GM18519 (cell line): ENCODE measurements at regions not wholly inside any gene's neighbourhood (a gene's known extent, or its start where the extent isn't known, plus 50 kb on each side); places are given as distances from the start of the nearest gene placed in this dataset.

Source experiments
- ATAC-seq: cut with Tn5 transposase; IDR thresholded peaks from one replicate; pipeline ENCODE4 v1.9.1; 2021; ENCODE audit warnings: mild to moderate bottlenecking, moderate library complexity; ENCODE audit not compliant: unreplicated experiment, low FRiP score

- no peak for ATAC-seq
Measured at GRCh38 chr18:73662421-73662820, 485.2 kb downstream of the FBXO15 start.

DNA sequence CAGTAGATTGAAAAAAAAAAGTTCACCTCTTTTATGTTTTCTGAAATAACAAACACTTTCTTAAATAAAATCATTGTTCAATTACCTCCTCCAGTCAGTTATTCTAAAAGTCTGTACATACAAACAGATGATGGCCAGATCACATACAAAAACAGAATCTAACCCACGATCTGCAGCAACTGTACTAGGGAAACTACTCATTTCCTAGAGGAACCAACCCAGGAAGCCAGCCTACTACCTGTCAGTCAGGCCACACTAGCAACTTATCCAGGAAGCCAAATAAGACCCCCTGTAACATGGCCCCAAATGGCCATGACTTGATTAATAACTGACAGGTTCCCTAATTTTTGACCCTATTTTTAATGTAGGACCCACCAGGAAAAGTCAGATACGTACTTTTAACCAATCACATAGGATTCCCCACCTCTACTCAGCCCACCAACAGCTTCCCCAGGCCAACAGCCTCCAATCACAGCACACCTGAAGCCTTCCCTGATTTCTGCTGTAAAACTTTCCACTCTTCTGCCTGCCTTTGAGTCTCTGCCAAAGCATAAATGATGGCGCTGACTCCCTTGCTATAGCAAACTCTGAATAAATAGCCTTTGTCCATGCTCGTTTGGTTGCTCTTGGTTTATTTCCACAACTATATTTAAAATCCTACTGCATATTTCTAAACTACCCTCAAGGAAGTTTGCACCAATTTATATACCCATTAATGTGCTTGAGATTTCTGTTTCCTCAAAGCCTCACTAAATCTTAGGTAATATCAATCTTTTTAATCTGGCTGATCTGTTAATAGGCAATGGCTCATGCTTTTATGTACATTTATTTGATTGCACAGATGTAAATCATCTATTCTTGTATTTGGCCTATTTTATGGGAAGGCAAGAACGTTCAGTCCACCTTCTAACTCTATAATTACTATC, 486.4 kb downstream of the FBXO15 start:
- no peak for ATAC-seq

GRCh38 chr18:73656691-73657090, 490.9 kb downstream of the FBXO15 start:
- ATAC-seq, result no peak

- no peak for ATAC-seq
Measured at GRCh38 chr18:73653827-73654226, 493.8 kb downstream of the FBXO15 start.

DNA sequence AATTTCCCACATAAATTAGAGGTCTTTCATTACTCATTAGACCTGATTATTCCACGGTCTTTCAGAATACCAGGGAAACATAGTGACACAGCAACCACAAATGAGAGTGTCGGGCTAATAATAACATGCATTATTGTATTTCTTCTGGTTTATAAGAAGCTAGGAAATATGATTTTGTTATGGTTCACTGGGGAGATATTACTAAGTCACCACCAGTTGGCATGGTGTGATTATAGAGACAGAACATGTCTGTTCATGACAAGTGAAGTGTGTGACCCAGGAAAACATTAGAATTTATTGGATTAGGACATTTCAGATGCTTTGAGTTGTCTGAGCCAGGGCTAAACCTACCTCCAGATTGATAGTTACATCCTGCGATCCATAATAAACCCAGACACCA, 494.4 kb downstream of the FBXO15 start:
- ATAC-seq, result no peak

GRCh38 chr18:73647391-73647790, 500.2 kb downstream of the FBXO15 start:
- ATAC-seq, result no peak

- ATAC-seq, result no peak
Measured at GRCh38 chr18:73646772-73647171, 500.9 kb downstream of the FBXO15 start.

GRCh38 chr18:73646196-73646595, 501.4 kb downstream of the FBXO15 start:
- no peak for ATAC-seq

DNA sequence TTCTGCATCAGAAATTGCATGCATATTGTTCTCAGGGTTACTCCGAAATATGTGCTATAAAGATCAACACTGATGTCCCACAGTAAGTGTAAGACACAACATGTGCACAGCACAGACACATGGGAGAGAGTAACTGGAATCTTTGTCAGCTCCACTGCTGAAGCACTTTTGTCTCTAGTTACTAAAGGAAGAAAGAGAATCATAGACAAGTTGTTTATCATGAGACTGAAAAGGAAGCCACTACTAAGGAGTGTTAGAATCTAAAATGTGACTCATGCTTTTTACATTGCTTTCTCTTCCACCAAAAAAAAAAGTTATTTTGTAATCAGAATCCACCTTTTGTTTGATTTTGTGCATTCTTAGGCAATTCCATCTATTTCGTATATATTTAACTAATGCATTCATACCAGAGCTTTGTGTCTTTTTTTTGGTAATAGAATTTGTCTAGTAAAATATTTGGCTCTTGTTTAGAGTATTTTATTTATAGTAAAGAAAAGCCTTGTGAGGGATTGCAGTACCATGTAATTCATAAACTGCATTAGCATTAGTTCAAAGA, 502.4 kb downstream of the FBXO15 start:
- no peak for ATAC-seq

GRCh38 chr18:73639788-73640187, 507.8 kb downstream of the FBXO15 start:
- ATAC-seq, result no peak

DNA sequence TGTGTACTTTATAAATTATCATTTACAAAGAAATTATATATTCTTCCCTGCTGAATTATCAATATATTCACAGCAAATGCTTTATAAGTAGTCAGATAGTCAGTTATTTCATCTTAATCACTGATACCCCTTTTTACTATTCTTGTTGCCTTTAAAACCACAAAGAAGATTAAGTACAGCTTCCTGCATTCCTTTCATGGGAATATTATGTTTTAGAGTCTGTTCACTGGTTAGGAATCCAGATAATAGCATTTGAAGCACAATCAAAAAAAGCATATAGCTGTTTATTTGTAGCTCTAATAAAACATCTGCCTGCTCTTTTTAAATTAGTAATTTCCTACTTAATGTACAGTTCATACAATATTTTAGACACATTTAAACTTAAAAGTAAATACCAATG, 508.9 kb downstream of the FBXO15 start:
- no peak for ATAC-seq

DNA sequence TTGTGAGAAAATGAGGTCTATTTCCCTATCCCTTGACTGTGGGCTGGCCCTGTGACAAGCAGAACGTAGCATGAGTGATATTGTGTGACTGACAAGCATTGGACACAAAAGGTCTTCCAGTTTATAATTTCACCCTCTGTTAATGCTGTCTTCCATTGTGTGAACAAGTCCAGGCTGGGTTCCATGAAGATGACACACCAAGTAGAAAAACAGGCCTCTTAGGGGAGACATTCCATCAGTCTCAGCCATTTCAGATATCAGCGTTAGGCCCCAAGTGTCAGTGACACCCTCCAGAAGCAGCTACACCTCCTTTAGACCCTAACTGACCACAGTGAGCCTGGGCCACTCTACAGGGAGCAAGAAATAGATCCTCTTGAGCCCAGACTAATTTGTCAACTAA, 511.3 kb downstream of the FBXO15 start:
- no peak for ATAC-seq

DNA sequence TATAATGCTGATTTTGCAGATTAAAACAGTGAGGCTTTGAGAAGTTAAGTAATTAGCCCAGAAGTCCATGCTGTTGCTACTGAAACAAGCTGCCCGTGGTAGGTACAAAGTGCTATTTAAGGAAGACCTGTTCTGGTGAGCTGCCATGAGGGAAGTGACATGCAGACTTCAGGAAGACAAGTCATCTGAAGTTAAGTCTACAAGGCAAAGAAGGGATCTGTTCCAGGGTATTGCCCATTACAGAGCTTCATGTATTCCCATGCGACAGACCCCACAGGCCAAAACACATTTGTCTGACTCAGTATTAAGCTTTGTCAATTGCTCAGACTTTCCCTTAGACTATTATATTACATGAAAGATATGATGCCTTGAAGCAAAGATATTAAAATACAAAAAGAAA, 520.8 kb downstream of the FBXO15 start:
- ATAC-seq, result no peak

- no peak for ATAC-seq
Measured at GRCh38 chr18:73626221-73626620, 521.4 kb downstream of the FBXO15 start.

DNA sequence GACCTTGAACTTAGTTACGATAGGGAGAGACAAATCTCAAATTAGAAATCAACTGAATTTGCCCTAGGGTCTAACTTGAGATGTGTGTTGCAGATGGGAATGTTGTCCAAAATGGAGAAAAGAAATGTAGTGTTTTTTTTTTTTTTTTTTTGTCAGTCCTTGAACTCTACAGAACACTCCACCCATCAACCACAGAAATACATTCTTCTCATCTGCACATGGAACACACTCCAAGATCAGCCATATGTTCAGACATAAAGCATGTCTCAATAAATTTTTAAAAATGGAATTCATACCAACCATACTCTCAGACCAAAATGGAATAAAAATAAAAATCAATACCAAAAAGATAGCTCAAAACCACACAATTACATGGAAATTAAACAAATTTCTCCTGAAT, 526.5 kb downstream of the FBXO15 start:
- no peak for ATAC-seq

DNA sequence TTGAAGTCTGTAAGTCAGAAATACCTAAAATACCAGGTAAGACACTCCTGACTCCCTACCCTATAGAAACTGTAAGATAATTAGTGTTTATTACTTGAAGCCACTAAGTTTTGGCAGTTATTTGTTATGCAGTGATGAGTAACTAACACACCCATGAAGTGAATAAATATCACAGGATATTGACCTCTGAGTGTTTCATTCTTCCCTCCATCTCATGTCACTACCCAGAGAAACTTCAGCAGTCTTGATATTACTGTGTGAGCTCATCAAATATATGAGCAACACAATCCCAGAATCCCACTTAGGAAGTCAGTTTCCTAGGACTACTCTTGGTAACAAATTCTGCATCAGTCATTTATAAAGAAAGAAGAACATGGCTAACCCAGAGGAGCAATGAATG, 529.7 kb downstream of the FBXO15 start:
- no peak for ATAC-seq

- no peak for ATAC-seq
Measured at GRCh38 chr18:73615506-73615905, 532.1 kb downstream of the FBXO15 start.

- ATAC-seq, result no peak
Measured at GRCh38 chr18:73614812-73615211, 532.8 kb downstream of the FBXO15 start.

- no peak for ATAC-seq
Measured at GRCh38 chr18:73613706-73614340, 533.8 kb downstream of the FBXO15 start.

DNA sequence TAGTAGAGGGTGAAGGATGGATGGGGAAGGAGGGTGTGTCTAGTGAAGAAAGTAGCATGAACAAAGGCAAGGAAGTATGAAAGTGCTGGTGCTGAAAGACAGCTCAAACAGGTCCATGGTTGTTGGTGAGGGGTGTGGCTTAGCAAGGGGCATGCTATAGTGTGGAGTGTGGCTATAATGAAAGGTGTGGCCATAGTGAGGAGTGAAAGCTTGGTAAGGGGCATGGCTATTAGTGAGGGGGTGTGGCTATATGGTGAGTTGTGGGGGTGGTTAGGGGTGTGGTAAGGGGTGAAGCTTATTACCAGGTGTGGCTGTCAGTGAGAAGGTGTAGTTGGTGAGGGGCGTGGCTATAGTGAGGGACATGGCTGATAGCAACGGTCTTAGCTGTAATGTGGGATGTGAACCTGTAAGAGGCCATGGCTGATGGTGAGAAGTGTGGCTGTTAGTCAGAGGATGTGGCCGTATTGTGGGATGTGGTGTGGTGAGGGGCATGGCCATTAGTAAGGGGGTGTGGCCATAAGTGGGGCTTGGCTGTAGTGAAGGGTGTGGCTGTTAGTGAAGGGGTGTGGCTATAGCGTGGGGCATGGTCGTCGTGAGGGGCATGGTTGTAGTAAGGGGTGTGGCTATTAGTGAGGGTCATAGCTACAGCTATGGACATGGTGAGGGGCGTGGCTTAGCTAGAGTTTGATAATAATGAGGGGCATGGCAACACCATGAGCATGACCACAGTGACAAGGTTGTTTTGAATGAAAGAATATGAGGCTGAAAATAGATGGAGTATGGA, 549.6 kb downstream of the FBXO15 start:
- no peak for ATAC-seq

DNA sequence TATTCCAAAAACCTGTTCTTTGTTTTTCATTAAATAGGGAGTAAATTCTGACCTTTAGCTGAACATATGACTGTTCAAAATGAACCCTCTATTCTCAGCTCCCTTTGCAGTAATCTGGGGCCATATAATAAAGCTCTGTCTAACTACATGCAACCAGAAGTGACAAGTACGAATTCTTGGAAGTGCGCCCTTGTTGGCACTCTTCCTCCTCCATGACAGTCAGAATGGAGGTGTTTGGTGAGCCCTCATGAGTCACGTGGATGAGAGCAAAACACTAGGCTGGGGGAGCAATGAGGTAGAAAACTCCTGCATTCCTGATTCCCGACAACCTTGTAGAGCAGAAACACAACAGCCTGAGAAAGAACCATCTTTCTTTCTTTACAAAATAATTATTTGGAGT, 552.9 kb downstream of the FBXO15 start:
- ATAC-seq, result no peak
